ENCODE measurements at regions not wholly inside any gene's neighbourhood (a gene's known extent, or its start where the extent isn't known, plus 50 kb on each side); places are given as distances from the start of the nearest gene placed in this dataset.

DNA sequence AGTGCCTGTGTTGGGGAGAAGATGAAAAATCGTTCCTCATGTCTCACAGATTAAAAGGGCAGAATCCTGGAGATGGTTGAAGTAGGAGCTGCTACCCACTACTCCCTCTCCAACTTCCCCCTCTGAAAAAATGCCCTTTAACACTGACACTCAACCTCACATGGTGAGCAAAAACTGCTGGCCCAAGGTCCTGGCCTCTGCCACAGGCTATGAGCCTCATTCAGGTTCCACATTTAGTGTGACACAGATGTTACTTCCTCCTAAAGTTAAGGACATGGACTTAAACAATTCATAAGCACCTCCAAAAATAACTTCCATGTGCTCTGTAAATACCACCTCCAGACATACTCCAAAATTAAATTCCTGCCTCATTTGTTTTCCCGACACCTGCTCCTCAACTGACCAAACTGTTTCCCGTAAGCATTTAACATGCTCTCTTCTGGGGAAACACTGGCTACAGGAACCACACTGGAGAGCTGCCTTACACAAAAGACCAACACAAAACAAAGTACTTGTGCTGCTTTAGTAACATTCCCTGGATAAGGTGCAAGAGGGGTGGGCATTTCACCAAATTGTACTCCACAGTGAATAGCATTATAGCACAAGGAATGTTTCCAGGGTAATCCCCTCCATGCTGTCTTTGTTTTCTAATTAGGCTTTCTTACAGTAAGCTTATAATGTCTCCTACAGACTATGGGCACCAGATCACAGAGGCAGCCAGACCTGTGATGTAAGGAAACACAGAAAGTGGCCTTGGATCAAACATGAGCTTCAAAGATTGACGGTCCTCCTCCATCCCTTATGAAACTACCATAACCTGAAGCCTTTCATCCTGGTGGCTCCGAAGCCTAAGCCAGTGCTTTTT, 57.0 kb downstream of the PHLDA1 start:
- no peak for DNase-seq

DNA sequence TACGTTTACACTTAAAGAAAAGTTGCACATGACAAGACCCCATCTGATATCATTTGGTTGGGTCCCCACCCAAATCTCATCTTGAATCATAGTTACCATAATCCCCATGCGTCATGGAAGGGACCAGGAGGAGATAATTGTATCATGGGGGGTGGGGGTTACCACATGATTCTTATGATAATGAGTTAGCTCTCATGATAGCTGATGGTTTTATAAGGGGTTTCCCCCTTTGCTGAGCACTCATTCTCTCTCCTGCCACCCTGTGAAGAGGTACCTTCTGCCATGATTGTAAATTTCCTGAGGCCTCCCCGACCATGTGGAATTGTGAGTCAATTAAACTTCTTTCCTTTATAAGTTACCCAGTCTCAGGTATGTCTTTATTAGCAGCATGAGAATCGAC, 60.3 kb downstream of the PHLDA1 start:
- DNase-seq: no peak

DNA sequence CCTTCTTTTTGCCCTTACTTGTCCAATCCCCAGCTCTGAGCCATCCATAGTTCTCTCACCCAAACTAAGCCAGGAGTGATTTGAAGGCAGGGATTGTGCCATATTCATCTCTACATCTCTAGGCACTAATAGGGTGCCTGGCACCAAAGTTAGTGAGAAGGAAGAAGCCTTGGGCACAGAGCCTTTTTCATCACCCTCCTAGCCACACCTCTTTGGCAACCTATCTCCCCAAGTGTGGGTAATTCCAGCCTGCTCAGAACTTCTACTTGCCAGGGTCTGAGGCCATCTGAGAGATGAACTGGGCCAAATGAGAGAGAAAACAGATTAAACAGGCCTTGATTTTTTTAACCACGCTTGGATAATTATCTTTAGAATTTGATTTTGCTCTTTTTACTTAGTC, 61.3 kb downstream of the PHLDA1 start:
- no peak for DNase-seq

DNA sequence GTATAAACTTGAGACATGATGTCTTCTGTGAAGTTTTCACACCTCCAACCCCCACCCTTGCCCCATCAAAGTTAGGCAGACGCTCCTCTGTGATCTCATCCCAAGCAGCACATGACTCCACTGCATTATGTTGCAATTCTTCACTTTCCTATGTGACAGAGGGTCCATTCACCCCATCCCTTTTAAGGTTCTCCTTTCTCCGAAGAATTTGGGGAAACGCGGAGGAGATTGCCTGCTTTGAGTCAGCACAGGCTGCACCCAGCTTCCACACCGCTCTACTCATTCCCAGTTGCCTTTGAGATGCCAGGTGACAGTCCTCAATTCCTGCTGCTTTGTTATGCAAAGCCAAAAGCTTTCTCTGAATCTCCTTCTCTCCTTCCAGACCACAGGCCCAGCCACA, 61.8 kb downstream of the PHLDA1 start:
- no peak for DNase-seq

DNA sequence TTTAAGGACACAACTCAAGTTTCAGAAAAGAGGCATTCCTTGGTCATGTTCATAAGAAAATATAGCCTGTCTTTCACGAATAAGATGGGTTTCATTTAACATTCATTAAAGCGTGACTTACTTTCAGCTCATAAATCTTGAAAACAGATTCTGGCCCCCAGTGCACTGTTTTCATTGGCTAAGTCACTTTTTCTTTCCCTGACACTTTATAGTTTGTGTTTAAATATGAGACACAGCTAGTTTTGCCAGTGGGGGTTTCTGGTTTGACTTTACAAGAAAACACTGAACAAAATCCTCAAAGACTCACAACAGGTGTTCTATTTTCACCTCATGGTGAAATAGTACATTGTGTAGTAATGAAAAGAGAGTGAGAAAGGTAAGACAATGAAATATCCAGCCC, 65.9 kb downstream of the PHLDA1 start:
- no peak for DNase-seq

DNA sequence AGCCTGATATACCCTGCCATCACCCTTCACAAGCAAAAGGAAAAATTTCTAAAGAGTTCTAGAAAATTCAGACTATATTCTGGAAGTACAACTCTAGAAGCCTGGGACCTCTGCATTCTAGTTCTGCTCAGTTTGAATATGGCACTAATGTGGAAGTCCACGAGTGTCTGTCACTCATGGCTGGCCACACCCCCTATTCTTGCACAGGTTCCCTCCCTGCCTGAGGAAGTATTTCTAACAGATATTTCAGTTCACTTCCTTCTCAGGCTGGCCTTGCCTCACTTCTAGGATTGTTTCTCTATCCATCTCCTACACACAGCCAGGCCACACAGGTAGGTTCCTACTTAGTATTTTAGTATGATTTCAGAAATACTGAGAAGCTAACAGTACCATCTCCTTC, 67.4 kb downstream of the PHLDA1 start:
- DNase-seq: no peak

DNA sequence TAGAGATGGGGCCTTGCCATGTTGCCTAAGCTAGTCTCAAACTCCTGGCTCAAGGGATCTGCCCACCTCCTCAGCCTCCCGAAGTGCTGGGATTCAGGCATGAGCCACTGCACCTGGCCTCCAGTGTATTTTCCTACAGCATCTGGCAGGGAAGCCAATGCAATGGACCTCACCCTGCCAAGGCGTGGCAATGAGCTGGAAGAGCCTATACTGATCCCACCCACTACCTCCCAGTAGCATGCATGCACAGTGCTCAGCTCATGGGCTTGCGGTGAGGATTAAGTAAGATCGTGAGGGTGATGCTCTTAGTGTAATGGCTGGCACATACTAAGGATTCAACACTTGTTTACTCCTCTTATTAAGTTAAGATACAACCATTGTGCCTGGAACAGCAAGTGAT, 69.7 kb downstream of the PHLDA1 start:
- no peak for DNase-seq

DNA sequence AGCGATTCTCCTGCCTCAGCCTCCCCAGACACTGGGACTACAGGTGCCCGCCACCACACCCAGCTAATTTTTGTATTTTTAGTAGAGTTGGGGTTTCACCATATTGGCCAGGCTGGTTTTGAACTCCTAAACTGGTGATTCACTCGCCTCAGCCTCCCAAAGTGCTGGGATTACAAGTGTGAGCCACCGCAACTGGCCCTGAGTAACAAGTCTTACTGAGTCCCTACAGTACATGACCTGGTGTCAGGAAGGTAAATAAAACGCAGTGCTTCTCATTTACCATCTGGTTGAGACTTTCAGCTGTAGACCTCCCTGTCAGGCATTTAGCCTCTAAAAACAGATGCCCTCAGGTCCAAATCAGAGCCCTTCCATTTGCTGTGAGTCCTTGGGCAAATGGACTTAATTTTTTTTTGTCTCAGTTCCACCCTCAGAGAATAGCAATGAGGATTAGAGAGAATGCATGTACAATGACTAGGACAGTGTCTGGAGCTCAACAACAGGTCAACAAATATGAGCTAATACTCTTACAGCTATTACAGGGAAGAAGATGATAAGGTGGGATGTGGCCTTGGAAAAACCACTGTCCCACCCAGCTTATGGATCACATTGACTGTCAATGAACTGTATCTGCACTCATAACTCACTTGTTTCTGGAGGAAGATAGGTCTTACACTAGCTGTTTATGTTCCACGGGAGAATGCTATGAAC, 70.5 kb downstream of the PHLDA1 start:
- DNase-seq: no peak

DNA sequence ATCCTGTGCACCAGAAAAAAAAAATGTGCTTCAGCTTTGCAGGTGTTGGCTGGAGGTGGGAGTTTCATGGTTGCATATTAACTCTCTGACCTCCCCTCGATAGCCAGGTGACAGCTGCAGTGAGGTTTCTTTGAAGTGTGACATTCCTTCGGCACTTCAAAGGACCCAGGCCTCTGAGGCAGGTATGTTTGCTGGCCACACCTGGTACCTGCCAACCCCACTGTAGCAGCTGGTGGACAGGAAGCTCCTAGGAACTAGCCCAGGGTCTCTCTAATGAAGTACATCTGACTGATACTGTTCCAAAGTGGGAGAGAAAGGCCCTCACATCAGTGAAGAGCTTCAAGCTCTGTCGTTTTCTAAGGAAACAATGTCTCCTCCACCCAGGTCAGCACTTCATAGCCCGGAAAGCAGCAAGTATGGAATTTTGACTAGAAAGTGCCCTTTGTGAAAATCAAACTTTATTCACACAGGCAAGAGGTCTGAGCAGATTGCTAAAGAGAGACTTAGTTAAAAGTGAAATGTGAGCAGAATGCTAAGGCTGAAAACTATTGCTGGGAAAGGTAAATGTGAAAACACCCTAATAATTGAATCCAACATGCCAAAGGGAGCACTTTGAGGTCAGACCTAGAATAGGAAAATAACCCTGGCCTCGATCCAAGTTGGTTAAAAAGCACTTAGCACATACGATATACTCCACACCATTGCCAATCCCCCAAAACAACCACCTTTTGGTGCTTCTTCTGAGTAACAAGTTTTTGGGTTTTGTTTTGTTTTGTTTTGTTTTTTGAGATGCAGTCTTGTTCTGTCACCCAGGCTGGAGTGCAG, 71.3 kb downstream of the PHLDA1 start:
- peak; percentile 11 for DNase-seq

DNA sequence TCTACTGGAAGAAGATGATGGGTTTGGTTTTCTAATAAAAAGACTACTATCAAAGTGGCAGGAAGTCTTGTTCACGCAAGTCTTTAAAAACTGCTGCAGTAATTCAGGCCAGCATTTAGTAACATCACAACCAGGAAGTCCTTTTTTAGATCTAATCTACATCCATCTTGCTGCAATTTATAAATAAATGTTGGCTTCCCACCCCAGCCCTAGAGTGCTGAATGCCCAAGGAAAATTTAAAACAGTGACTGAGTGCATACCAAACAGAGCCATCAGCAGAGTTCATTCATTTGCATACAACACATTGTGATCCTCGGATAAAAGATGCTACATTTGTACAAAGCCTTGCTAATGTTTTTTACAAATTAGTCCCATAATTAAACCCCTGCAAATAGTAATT, 72.1 kb downstream of the PHLDA1 start:
- DNase-seq: no peak

DNA sequence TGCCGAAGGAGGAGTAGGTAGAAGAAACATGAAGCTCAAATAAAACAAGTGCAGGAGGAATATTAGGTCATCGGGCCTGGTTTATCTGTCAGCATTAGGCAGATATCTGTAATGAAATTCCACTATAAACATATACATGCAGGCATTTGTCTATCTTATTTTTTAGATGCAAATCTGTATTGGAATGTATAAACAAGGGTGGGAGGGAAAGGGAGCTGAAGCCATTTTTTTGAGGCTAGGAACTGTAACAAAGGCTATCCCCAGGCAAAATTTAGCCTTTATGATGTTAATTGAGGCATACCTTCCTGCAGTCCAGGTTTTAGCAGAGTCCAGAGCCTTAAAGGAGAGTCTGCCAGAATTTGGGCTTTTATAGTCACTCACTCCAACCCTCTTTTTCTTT, 72.5 kb downstream of the PHLDA1 start:
- no peak for DNase-seq

DNA sequence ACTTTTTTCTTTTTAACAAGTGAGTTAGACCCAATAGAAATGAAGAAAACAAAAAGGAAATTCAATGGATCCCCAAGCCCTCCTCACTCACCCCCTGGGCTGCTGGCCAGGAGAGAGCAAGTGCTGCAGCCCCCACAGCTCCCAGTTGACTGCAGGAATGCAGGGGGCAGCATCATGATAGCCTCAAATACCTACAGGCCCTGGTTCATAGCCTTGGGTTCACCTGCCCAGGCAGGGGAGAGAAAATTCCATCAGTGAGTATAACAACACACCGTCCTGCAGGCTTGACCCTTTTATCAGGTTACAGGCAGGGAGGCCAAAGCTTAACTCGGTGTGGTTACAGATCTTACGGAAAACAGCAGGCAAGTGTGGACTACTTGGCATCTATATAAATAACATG, 76.3 kb downstream of the PHLDA1 start:
- no peak for DNase-seq

DNA sequence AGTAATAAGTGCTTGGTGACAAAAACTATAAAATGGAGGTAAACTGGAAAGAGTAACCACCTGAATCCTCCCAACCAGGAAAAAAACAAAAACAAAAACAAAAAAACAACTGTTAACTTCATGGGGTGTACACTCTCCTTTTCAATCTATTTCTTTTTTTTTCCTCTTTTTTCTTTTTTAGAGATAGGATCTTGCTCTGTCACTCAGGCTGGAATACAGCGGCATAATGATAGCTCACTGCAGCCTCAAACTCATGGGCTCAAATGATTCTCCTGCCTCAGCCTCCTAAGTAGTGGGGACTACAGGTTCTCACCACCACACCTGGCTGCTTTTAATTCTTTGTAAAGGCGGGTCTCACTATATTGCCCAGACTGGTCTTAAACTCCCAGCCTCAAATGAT, 76.8 kb downstream of the PHLDA1 start:
- DNase-seq: no peak

DNA sequence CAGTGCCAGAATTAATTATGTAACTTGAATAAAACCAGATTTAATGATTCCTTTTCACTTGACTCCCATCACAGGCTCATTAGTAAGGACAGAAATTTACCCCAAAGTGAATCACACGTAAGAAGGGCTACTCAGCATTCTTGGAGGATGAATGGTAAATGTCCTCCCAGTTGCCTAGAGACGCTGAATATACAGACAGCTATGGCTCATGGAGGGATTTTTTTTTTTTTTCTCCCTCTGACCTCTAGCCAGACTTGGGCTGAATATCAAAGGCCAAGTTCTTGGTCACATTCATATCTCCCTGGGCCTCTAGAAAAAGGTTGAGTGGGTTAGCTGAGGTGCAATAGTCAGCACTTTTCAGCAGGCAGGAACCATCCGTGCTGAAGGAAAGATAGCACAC, 77.5 kb downstream of the PHLDA1 start:
- no peak for DNase-seq

DNA sequence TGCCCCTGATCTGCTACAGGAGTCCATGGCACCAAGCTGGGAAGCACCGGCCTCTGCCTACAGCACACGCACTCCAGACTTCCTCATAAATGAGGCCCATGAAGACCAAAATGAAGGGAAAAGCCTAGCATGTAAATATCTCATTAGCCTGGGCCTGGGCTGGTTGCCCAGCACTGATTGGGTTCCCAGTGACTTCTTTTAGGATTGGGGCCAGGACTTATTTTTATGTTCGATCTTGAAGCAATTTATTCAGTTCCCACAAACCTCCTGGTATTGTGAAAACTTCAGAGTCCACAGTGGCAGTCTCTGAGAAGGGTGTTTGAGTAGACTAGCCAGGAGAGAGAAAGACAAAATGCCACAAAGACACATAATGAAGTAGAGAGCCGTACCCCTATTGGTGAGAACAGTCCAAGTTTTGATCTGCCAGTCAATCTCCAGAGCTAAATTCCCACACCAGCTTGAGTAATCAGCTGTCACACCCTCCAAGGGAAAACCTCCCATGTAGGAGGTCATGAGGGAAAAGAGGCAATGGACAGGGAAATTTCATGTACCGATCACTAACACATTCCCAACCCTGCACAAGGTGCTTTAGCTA, 78.2 kb downstream of the PHLDA1 start:
- DNase-seq: no peak

DNA sequence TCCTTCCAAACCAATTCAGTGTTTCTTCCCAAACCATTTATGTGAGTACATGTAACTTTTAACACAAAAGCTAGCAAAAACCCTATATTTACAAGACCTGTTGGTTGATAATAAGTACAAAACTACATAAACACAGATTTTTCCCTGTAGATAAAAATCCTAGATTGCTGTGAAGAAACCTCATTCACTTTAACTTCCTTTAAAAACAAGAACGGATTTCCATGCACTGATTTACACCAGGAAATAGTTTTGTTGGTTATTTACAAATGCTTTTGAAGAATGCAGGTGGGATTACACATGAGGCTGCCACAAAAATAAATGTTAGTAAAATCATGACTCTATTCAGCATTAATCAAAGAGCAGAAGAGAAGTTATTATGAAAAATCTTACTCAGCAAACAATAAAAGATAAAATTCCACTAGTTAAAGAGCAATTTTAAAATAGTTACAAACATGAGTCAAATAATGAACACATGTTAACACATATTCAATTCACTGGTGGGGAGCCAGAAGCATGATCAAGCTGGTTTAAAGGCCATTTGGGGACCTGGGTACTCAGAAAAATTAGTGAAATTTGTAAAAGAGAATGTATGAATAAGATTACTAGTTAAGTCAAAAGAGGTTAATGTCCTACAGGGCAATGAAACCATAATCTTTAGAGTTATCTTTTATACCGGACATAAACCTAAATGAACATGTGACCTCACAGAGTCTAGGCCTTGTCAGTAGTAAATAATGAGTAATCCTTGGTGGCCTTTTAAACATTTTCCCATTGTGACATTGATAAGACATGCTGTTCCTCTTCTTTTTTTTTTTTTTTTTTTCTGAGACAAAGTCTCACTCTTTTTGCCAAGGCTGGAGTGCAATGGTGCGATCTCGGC, 79.9 kb downstream of the PHLDA1 start:
- no peak for DNase-seq

DNA sequence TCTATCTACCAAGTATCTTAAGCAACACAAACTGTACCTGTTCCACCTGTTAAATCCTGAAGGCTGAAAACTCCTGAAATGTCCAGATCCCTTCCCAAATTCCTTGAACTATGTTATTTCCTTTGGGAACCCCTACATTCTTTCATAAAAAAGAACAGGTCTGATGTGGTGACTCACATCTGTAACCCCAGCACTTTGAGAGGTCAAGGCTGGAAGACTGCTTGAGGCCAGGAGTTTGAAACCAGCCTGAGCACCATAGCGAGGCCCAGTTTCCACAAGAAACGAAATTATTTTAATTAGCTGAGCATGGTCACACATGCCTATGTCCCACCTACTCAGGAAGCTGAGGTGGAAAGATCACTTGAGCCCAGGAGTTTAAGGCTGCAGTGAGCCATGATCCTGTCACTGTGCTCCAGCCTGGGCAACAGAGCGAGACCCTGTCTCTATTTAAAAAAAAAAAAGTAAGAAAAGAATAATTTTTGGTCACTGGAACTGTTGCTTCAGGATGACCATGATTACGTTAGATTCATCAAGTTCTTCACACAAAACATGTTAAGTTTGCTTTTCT, 84.3 kb downstream of the PHLDA1 start:
- DNase-seq: no peak

DNA sequence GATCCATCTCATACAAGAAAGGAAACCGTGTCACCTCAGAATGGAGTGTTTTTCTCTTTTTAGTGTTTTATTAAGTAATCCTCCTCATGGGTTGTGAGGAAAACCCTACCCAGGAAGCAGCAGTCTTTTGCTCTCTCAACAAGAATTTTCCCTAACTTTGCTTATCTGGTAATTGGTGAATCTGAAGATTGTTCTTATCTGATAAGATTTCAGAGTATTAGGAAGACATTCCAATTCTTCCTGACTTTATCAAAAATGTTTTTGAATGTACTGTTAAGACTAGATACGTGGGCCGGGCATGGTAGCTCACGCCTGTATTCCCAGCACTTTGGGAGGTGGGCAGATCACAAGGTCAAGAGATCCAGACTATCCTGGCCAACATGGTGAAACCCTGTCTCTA, 86.0 kb downstream of the PHLDA1 start:
- DNase-seq: no peak

DNA sequence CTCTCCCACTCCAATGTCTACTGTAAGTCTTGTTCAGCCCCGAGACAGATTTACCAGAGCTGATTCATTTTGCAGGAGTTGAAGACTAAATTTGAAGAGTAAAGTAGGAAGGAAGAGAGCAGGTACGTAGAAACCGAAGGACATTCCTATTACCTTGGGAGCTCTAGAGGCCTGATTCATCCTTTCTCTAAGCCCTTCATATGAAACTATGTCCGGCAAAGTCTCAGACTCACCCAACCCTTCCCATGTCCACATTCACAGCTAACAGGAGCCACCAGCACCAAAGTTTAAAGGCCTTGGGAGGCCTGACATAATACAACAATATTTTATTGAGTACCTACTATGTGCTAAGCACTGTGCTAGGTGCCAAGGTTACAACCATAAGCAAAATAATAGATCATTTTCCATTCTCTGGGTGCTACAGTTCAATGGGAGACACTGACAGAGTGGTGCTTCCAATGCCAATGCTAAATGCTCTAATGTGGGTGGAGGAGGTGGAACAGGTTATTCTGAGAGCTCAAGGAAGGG, 86.6 kb downstream of the PHLDA1 start:
- no peak for DNase-seq

DNA sequence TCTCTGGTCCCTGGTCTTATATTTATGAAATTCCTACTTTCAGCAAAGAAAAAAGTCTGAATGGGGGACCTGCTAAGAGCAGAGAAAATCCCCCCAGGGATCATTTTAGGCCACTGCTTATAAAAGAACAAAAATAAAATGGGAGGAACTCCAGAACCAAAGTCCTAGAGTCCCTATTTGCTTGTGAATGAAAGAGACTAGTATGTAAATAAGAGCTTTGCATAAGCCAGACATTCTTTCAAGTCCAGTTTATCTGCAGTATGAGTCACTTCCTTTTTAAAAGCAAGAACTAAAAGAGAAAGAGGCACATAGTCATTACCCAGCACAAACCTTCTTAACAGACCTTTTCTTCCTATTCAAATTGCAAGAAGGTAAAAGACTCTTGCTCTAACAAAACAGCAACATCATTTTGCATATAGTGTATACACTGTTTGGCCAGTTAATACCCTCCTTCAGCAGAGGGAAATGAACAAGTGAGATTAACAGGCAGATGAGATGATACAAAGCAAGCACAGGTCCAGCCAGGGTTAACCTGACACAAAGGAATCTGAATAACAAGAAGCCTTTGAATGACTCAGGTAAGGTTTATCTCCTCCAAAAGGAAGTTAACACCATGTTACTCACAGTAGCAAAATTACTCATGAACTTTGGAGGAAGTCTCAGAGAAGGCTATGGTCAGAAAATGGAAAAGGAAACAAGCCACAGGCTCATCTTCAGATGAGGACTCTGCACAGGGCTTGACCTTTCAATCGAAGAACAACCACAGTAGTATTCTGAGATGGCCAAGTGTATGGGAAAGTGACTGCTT, 87.3 kb downstream of the PHLDA1 start:
- no peak for DNase-seq

DNA sequence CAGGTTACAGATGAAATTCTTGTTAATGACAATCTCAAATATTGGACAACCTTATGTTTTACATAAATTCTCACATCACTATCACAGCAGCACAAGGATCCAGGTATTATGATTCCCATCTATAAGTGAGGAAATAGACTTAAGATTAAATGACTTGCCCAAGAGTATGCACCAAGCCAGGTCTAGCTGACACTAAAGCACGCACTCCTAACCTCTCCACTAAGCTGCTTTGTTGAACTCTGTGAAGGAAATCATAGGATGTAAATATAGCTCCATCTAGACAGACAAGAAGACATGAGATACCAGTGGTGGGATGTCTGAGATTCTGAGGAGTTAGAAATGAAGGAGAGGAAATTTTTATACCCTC, 87.9 kb downstream of the PHLDA1 start:
- no peak for DNase-seq
